Type B pancreatic cell (in vitro differentiated cells): ENCODE measurements at regions not wholly inside any gene's neighbourhood (a gene's known extent, or its start where the extent isn't known, plus 50 kb on each side); places are given as distances from the start of the nearest gene placed in this dataset.

Experiments
- DNase-seq: peaks from one replicate; pipeline ENCODE4 v3.0.0; 2021; ENCODE audit warnings: mixed read lengths; ENCODE audit not compliant: unreplicated experiment; ENCODE audit errors: extremely low spot score
- H3K27ac Mint-ChIP-seq: 2 replicates; pipeline ENCODE4 v1.8.0; 2021; ENCODE audit warnings: mild to moderate bottlenecking, mixed read lengths
- H3K27me3 Mint-ChIP-seq: 2 replicates; pipeline ENCODE4 v1.8.0; 2021; ENCODE audit warnings: mixed read lengths
- H3K36me3 Mint-ChIP-seq: 2 replicates; pipeline ENCODE4 v1.8.0; 2021; ENCODE audit warnings: mixed read lengths
- H3K4me1 Mint-ChIP-seq: one replicate; pipeline ENCODE4 v1.8.0; 2021; ENCODE audit warnings: mixed read lengths; ENCODE audit not compliant: unreplicated experiment
- H3K4me3 Mint-ChIP-seq: 2 replicates; pipeline ENCODE4 v1.8.0; 2021; ENCODE audit warnings: mild to moderate bottlenecking, mixed read lengths
- H3K9me3 Mint-ChIP-seq: 2 replicates; pipeline ENCODE4 v1.8.0; 2021; ENCODE audit warnings: mixed read lengths
- CTCF ChIP-seq: fragments of 200-600 bp; sonication (generic); conservative IDR thresholded peaks from 2 replicates; pipeline ENCODE4 v1.5.0; 2021; ENCODE audit warnings: antibody characterized with exemption, mild to moderate bottlenecking

GRCh38 chr6:90835596-90836212 lies 248.8 kb upstream of the MAP3K7 start:
- peaks cover 4% of the 10 kb centered on the region for H3K4me1 Mint-ChIP-seq
- no peak for DNase-seq
- H3K27ac Mint-ChIP-seq = no peak overlapping the region
- H3K9me3 Mint-ChIP-seq = peaks cover 9% of the 10 kb centered on the region
- H3K27me3 Mint-ChIP-seq = peaks cover 2% of the 10 kb centered on the region
- no peaks in the 10 kb centered on the region for H3K36me3 Mint-ChIP-seq
- no peak for TF ChIP-seq CTCF
- no peak overlapping the region for H3K4me3 Mint-ChIP-seq

GRCh38 chr6:90829311-90829710 lies 242.4 kb upstream of the MAP3K7 start:
- Mint-ChIP-seq H3K27ac (no peak overlapping the region), H3K27me3 (peaks cover 8% of the 10 kb centered on the region), H3K36me3 (no peaks in the 10 kb centered on the region), H3K9me3 (peaks cover 15% of the 10 kb centered on the region), H3K4me3 (no peak overlapping the region), H3K4me1 (peaks cover 4% of the 10 kb centered on the region)
- DNase-seq = no peak
- no peak for TF ChIP-seq CTCF

GRCh38 chr6:90820436-90820835 lies 233.6 kb upstream of the MAP3K7 start:
- Mint-ChIP-seq H3K4me1 (no peaks in the 10 kb centered on the region), H3K27ac (no peak overlapping the region), H3K27me3 (no peaks in the 10 kb centered on the region), H3K4me3 (no peak overlapping the region), H3K9me3 (peaks cover 3% of the 10 kb centered on the region), H3K36me3 (no peaks in the 10 kb centered on the region)
- TF ChIP-seq CTCF = no peak
- DNase-seq = no peak

GRCh38 chr6:90819483-90819882 lies 232.6 kb upstream of the MAP3K7 start:
- no peak for TF ChIP-seq CTCF
- no peak overlapping the region for H3K27ac Mint-ChIP-seq
- no peaks in the 10 kb centered on the region for H3K27me3 Mint-ChIP-seq
- no peaks in the 10 kb centered on the region for H3K4me1 Mint-ChIP-seq
- H3K9me3 Mint-ChIP-seq = no peaks in the 10 kb centered on the region
- H3K36me3 Mint-ChIP-seq = no peaks in the 10 kb centered on the region
- DNase-seq = no peak
- H3K4me3 Mint-ChIP-seq = no peak overlapping the region

- no peak overlapping the region for H3K4me3 Mint-ChIP-seq
- no peak for TF ChIP-seq CTCF
- H3K27ac Mint-ChIP-seq = no peak overlapping the region
- H3K9me3 Mint-ChIP-seq = no peaks in the 10 kb centered on the region
- H3K27me3 Mint-ChIP-seq = no peaks in the 10 kb centered on the region
- DNase-seq = no peak
- H3K36me3 Mint-ChIP-seq = no peaks in the 10 kb centered on the region
- no peaks in the 10 kb centered on the region for H3K4me1 Mint-ChIP-seq
These were observed 231.3 kb upstream of the MAP3K7 start for GRCh38 chr6:90818163-90818562.

GRCh38 chr6:90816764-90817163 lies 229.9 kb upstream of the MAP3K7 start:
- Mint-ChIP-seq H3K4me1 (no peaks in the 10 kb centered on the region), H3K36me3 (no peaks in the 10 kb centered on the region), H3K27me3 (no peaks in the 10 kb centered on the region), H3K27ac (no peak overlapping the region), H3K4me3 (no peak overlapping the region), H3K9me3 (no peaks in the 10 kb centered on the region)
- no peak for TF ChIP-seq CTCF
- DNase-seq = no peak
